ENCODE measurements at regions not wholly inside any gene's neighbourhood (a gene's known extent, or its start where the extent isn't known, plus 50 kb on each side); places are given as distances from the start of the nearest gene placed in this dataset.

GRCh38 chr10:62688971-62689700, 115.4 kb upstream of the ADO start:
- POLR2A ChIA-PET (ENCODE audit: low non-redundant PET): no interaction called here
- DNase-seq (ENCODE audit: low spot score): no peak
- no peak for TF ChIP-seq CTCF (conservative IDR thresholded peaks at IDR 0.05; ENCODE audit: low read depth)
- CTCF ChIA-PET: interaction anchor here (0.7 kb wide), 1 partner anchor 471 kb away, joined by 8 read pairs; no protein-coding TSS in a partner anchor
- H3K27ac ChIP-seq: no peak overlapping the region

- CTCF ChIA-PET: interaction anchor here (0.7 kb wide), 1 partner anchor 470 kb away, joined by 8 read pairs; no protein-coding TSS in a partner anchor
- no peak overlapping the region for H3K27ac ChIP-seq
- no peak for DNase-seq (ENCODE audit: low spot score)
- POLR2A ChIA-PET (ENCODE audit: low non-redundant PET): no interaction called here
- TF ChIP-seq CTCF (conservative IDR thresholded peaks at IDR 0.05; ENCODE audit: low read depth): no peak
These were observed 114.8 kb upstream of the ADO start for GRCh38 chr10:62689712-62690111.

GRCh38 chr10:62690703-62691102, 113.8 kb upstream of the ADO start:
- no peak for DNase-seq (ENCODE audit: low spot score)
- ChIA-PET CTCF (no interaction called here), POLR2A (ENCODE audit: low non-redundant PET) (no interaction called here)
- no peak overlapping the region for H3K27ac ChIP-seq
- TF ChIP-seq CTCF (conservative IDR thresholded peaks at IDR 0.05; ENCODE audit: low read depth): no peak

- CTCF ChIA-PET: no interaction called here
- H3K27ac ChIP-seq: no peak overlapping the region
- TF ChIP-seq CTCF (conservative IDR thresholded peaks at IDR 0.05; ENCODE audit: low read depth): no peak
- POLR2A ChIA-PET (ENCODE audit: low non-redundant PET): no interaction called here
- no peak for DNase-seq (ENCODE audit: low spot score)
These were observed 113.2 kb upstream of the ADO start for GRCh38 chr10:62691336-62691735.

- TF ChIP-seq CTCF (conservative IDR thresholded peaks at IDR 0.05; ENCODE audit: low read depth): no peak
- DNase-seq (ENCODE audit: low spot score): no peak
- no peak overlapping the region for H3K27ac ChIP-seq
- CTCF ChIA-PET: interaction anchor here (0.6 kb wide), 1 partner anchor 8 kb away, joined by 5 read pairs; no protein-coding TSS in a partner anchor
- POLR2A ChIA-PET (ENCODE audit: low non-redundant PET): no interaction called here
These were observed 112.4 kb upstream of the ADO start for GRCh38 chr10:62692085-62692484.

GRCh38 chr10:62693306-62693705, 111.2 kb upstream of the ADO start:
- no peak overlapping the region for H3K27ac ChIP-seq
- DNase-seq (ENCODE audit: low spot score): no peak
- CTCF ChIA-PET: no interaction called here
- POLR2A ChIA-PET (ENCODE audit: low non-redundant PET): no interaction called here
- no peak for TF ChIP-seq CTCF (conservative IDR thresholded peaks at IDR 0.05; ENCODE audit: low read depth)

Measured in RWPE1 (cell line).